Fibroblast of pulmonary artery (primary cell): ENCODE measurements at regions not wholly inside any gene's neighbourhood (a gene's known extent, or its start where the extent isn't known, plus 50 kb on each side); places are given as distances from the start of the nearest gene placed in this dataset.

Experiments used
- DNase-seq: peaks from one replicate; pipeline ENCODE4 v3.0.0-alpha.2; 2010; ENCODE audit warnings: low read depth
- H3K4me3 ChIP-seq: replicated peaks from 2 replicates; pipeline ENCODE4 v1.5.1; 2011; ENCODE audit warnings: low read depth, mild to moderate bottlenecking, control low read depth, low read length, moderate library complexity
- TF ChIP-seq, protein P1 (sequence below): IDR thresholded peaks from 2 replicates; pipeline ENCODE4 v1.5.1; 2011; ENCODE audit warnings: mild to moderate bottlenecking, control low read depth, low read length, inconsistent platforms; ENCODE audit errors: missing control alignments

DNA sequence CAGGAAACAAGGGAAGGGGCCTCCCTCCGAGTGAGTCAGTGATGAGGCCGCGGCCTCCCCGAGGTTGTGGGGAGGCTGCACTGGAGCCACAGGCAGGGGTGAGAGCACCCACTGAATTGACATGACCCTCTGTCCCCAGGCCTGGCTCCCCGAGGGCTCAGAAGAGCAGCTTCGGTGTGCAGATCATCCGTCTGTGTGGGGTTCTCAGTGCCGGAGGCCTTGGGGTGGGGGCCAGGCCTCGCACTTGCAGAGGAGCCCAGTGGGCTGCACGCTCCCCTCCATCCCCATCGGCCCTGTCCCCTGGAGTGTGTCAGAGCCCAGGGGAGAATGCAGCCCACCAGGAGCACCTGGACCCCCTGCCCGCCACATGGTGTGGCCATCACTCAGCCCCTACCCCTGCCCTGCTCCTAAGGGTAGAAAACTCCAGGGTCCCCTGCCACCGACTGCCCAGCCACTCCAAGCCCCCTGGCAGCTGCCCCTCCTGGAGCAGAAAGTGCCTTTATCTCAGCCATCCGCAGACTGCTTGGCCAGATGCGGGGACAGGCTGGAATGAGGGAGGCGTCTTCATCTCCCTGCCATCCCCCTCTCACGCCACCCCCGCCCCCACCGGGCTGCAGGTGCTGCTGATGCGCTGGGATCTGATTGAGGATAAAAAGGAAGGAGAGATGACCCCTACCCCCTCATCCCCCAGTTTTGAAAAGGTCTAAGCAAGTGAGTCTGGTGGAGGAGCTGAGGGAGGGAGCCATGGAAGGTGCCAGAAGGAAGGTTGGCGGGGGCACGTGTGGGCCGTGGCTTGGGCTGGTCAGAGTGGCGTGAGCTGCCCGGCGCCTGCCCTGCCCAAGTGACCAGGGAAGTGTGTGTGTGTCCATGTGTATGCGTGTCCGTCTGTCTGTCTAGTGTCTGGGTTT is 358.3 kb downstream of the SEC14L1 start:
- TF ChIP-seq, protein P1, sequence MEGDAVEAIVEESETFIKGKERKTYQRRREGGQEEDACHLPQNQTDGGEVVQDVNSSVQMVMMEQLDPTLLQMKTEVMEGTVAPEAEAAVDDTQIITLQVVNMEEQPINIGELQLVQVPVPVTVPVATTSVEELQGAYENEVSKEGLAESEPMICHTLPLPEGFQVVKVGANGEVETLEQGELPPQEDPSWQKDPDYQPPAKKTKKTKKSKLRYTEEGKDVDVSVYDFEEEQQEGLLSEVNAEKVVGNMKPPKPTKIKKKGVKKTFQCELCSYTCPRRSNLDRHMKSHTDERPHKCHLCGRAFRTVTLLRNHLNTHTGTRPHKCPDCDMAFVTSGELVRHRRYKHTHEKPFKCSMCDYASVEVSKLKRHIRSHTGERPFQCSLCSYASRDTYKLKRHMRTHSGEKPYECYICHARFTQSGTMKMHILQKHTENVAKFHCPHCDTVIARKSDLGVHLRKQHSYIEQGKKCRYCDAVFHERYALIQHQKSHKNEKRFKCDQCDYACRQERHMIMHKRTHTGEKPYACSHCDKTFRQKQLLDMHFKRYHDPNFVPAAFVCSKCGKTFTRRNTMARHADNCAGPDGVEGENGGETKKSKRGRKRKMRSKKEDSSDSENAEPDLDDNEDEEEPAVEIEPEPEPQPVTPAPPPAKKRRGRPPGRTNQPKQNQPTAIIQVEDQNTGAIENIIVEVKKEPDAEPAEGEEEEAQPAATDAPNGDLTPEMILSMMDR, result no peak
- no peak for DNase-seq
- no peak overlapping the region for H3K4me3 ChIP-seq

DNA sequence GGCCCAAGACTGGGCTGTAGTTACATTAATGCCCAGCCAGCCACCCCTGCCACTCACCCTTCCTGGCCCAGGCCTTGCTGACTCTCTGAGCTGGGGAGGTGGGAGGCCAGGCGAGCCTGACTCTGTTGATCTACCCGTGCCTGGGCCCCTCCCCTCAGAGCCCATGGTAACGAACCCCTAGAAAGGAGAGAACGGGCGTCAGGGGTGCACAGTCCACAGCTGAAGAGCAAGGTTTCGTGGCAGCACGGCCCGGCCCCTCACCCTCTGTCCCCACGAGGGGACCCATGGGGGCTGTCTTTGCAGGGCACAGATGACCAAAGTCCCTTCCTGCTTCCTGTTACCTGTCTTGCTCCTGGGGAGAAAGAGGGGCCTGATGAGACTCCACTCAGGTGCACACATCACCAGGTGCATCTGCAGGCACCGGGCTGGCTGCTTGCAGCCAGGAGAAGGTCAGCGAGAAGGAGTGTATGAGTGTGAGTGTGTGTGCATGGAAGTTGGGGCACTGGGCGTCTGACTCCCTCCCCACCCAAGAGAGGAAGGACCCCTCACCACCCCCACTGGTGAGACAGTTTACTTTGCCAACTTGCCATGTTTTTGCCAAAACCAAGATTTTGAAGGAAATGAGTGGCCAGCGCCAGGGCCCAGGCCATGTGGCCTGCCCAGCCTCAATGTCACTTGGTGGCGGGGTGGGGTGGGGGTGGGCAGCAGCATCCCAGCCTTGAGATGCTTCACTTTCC is 359.1 kb downstream of the SEC14L1 start:
- TF ChIP-seq, protein P1, result no peak

DNA sequence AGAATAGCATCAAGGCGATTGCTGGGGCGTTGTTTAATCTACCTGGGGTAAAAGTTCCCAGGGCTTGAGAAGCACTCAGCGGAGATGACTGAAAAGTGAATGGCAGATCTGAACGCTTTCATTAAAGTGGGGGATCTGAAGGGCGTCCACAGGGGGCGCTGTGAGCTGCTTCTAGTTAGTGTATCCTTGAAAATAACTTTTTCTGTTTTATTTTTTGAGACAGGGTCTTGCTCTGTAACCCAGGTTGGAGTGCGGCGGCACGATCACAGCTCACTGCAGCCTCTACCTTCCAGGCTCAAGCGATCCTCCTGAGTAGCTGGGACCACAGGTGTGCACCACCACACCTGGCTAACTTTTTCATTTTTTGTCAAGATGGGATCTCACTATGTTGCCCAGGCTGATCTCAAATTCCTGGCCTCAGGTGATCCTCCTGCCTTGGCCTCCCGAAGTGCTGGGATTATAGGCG is 360.4 kb downstream of the SEC14L1 start:
- no peak overlapping the region for H3K4me3 ChIP-seq
- DNase-seq, result peak; percentile 34
- TF ChIP-seq, protein P1, result peak; percentile 54

More for the DNA sequence above, 359.1 kb downstream of the SEC14L1 start:
- no peak overlapping the region for H3K4me3 ChIP-seq
- DNase-seq, result no peak

DNA sequence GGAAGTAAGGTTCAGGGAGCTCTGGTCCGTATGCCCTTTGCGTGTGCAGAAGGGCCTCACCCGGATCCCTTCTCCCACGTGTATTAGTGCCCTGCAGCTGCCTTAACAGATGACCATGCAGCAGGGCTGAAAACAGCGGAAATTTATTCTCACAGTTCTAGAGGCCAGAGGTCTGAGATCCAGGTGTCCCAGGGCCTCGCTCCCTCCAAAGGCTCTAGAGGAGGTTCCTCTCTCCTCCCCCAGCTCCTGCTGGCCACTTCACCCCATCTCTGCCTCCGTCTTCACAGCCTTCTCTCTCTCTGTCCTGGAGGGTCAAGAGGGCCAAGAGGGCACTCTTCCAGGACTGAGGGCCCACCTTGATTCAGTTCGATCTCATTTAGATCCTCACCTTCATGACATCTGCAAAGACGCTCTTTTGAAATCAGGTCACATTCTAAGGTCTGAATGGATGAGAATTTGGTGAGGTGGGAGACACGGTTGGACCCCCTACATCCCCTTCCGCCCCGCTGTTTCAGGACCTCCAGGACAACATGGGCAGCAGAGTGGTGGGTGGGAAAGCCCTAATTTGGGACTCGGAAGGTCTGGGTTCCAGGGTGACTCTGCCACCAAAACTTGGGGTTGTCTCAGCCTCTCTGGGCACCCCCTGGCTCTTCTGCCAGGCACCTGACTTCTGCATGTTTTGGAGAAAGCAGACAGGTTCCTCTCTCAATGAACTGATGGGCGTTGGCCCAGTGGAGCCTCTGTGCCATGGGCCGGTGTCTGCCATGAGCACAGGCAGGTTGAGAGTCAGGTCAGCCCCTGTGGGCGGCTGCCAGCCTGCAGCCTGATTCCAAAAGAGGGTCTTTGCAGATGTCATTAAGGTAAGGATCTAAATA is 361.2 kb downstream of the SEC14L1 start:
- TF ChIP-seq, protein P1, result no peak
- no peak overlapping the region for H3K4me3 ChIP-seq
- no peak for DNase-seq

DNA sequence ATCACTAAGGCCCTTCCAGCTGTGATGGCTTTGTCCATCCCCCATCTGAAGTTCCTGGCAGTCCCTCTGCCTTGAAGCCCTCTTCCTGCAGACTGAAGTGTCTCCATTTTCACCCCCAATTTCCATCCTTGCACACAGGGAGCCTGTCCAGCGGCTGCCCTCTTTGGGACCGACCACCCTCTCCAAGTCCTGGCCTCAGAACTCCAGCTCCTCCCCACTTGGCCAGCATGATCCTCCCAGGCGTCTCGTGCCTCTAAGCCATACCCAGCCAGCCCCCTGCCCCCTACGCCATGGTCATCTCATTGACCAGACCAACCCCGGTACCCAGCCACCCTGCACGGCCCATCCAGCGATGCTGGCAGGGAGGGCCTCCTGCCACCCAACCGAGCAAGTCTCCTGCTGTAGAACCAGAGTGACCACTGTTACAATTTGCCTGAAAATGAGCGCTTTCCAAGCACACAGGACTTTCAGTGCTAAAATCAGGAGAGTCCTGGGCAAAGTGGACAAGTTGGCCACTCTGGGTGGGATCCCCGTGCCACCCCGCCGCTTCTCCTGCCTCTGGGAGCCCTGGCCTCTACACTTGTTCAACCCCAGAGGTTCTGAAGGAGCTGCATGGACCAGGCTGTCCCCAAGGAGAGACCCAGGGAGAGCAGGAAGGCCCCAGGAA is 362.0 kb downstream of the SEC14L1 start:
- no peak for DNase-seq
- TF ChIP-seq, protein P1, result no peak
- no peak overlapping the region for H3K4me3 ChIP-seq

DNA sequence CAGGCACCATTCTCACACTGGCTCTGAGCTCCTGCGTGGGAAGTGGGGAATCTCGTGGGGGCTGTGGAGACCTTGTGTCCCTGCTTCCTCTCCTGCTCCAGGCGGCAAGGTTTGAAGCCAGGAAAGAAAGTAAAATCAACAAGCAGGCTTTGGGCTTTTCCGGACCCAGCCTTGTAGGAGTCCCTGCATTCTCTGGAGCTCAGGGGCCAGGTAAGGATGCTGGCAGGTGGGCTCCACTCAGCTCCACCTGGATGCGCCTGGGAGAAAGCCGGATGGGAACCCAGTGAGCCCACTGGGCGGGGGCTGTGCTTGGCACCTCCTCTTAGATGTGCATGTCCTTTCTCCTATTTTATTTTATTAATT is 362.5 kb downstream of the SEC14L1 start:
- no peak for DNase-seq
- no peak overlapping the region for H3K4me3 ChIP-seq
- TF ChIP-seq, protein P1, result no peak
